Activated CD8-positive, alpha-beta memory T cell treated with anti-CD3 and anti-CD28 coated beads, Interleukin-2, amount 50 U/mL, for 1 hour (primary cell): ENCODE measurements at regions not wholly inside any gene's neighbourhood (a gene's known extent, or its start where the extent isn't known, plus 50 kb on each side); places are given as distances from the start of the nearest gene placed in this dataset.
"Not testable (repeated sequence)": the region's sequence is repeated elsewhere in the genome, so short reads cannot be mapped to it uniquely, and the experiment has no call there.

Experiments used
- DNase-seq: peaks from one replicate; pipeline ENCODE4 v3.0.0-alpha.2; 2020; ENCODE audit errors: extremely low read depth

DNA sequence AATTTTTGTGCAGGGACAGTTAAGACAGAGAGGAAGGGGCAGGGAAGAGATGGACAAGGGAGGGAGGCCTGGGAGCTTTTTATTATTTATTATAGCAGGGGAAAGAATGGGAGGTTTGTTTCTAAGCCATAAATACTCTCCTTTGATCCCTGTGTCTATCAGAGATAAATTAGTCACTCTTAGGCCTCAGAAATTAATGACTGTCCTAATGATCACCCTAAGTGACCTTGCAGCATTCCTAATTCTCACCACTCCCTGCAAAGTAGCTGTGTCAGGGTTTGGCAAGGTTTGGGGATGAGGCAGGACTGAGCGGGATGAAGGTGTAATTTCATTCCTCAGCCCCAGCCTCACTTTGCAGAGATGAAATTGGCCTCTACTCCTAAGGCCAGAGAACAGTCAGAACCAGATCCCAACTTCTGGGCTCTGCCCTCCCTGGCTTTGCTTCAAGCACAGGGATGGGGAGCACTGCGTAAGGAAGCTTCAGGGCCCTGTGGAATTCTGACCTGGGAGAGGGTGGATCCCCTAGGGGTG, 95.0 kb downstream of the TMEM17 start:
- no peak for DNase-seq

DNA sequence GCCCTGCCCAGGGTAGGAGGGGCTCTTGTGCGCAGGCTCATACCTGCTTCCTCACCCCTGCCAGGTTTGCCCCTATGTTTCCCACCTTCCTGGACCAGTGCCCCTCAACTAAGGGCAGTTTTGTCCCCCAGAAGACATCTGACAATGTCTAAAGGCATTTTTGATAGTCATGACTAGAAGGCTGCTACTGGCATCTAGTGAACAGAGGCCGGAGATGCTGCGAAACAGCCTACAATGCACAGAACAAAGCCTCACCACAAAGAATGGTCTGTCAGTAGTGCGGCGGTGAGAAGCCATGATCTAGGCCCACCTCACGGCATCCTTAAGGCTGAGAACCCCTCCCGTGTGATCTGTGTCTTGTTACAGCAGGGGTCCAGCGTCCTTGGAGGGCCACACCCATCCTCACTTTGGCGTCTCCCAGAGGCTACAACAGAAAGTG, 96.0 kb downstream of the TMEM17 start:
- no peak for DNase-seq

GRCh38 chr2:62409442-62409841, 96.6 kb downstream of the TMEM17 start:
- DNase-seq, result no peak

GRCh38 chr2:62408241-62408677, 97.7 kb downstream of the TMEM17 start:
- no peak for DNase-seq

GRCh38 chr2:62407838-62408237, 98.2 kb downstream of the TMEM17 start:
- no peak for DNase-seq

DNA sequence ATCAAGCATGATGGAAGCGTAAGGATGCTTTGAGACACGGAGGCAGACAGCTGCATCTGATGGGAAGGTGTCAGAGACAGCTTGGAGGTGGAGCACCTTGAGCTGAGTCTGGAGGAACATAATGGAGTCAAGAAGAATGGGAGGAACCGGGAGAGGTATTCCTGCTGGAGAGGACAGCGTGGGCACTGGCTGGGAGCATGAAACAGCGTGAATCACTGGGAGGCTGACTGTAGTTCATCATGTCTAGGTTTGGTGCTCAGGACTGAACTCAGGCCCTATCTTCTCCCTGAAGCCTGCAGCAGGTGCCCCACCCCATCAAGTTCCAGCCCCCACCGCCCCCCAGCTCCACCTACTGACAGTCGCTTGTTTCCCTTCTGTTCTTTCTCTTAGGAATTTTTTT, 98.6 kb downstream of the TMEM17 start:
- no peak for DNase-seq

DNA sequence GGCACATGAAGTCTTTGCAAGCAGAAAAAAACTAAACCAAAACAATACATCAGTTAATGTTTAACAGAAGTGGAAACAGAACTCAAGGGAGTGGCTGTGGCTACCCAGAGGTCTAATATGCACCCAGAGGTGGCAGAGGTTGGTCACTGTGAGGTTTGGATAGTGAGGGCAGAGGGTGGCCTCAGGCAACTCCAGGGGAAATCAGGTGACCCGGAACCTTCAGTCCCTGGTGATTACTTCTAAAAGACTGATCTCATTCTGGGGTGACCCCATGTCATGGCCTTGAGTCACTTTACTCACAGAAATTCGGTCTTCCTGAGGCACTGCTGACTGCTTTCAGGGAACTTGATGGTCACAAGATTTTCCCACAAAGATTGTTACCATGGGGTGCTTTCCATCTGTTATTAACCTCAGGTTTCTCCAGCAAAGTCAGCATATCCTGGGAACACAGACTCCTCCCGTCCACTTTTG, 99.4 kb downstream of the TMEM17 start:
- no peak for DNase-seq

- no peak for DNase-seq
These were observed 101.1 kb downstream of the TMEM17 start for GRCh38 chr2:62404913-62405312.

- DNase-seq, result no peak
These were observed 103.8 kb downstream of the TMEM17 start for GRCh38 chr2:62402156-62402555.

DNA sequence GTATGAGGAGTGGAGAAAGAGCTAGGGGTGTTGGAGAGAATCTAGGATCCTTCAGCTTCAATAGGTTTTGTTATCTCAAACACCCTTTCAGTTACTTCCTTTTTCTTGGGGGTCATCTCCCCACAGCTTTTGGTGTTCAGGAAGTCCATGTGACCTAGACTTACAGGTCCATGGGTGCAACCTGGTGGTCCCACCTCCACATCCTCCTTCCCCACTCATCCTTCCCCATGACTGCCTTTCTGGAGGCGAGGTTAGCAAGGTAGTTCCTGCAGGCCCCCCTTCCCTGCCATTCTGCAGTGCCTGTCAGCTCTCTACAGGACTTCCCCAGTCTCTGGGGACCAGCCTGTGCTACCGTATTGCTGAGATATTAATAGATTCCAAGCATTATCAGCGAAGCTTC, 107.6 kb downstream of the TMEM17 start:
- DNase-seq, result no peak

GRCh38 chr2:62396880-62397279, 109.1 kb downstream of the TMEM17 start:
- no peak for DNase-seq

GRCh38 chr2:62393293-62393692, 112.7 kb downstream of the TMEM17 start:
- no peak for DNase-seq

DNA sequence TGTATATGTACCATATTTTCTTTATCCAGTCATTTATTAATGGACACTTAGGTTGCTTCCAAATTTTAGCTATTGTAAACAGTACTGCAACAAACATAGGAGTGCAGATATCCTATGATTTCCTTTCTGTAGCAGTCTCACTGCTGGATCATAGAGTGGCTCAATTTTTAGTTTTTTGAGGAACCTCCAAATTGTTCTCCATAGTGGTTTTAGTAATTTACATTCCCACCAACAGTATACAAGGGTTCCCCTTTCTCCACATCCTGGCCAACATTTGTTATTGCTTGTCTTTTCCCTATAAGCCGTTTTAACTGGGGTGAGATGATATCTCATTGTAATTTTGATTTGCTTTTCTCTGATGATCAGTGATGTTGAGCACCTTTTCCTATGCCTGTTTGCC, 114.3 kb downstream of the TMEM17 start:
- no peak for DNase-seq

GRCh38 chr2:62386378-62386777, 119.6 kb downstream of the TMEM17 start:
- not testable (repeated sequence) for DNase-seq

GRCh38 chr2:62383846-62384245, 122.1 kb downstream of the TMEM17 start:
- DNase-seq, result no peak

DNA sequence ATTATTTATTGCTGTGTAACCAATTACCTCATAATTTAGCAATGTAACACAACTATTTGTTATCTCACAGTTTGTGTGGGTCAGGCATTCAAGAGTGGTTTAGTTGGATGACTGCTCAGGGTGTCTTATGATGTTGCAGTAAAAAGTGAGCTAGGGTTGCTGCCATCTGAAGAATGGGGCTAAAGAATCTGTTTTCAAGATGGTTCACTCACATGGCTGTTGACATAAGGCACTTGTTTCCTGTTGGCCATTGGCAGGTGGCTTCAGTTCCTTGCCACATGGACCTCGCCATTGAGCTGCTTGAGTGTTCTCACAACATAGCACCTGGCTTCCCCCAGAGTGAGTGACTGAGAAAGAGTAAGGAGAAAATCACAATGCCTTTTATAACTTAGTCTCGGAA, 123.2 kb downstream of the TMEM17 start:
- no peak for DNase-seq

- no peak for DNase-seq
These were observed 123.9 kb downstream of the TMEM17 start for GRCh38 chr2:62382122-62382521.

DNA sequence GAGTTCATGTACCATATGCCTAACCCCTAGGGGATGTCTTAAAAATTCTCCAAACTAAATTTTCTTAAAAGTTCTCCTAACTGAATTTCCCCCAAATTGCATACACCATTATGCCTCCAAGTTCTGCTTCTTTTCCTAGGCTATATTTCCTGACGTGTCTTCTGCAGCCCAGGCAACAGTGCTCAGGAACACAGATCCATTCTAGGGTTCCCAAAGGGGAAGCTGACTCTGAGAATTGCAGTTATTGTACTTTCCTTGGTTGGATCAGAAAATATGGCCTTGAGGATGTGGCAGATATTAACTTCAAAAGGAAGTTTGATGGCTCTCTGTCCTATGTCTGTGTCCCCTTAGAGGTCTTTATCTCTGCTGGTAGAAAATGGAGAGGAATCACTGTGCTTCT, 124.3 kb downstream of the TMEM17 start:
- DNase-seq, result no peak

GRCh38 chr2:62379566-62379965, 126.4 kb downstream of the TMEM17 start:
- no peak for DNase-seq

DNA sequence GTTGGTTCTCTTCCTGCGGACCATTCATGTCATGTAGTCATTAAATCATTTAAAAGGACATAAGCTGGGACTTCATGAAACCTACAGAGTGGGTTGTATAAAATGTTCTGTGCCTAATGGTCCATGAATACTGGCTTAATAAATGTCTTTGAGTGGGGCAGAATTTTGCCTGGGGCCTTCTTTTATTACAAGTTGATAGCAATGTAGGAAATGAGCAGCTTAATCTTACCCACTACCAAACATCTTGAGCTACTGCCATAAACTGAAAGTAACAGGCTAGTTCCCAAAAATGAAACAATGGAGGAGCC, 130.9 kb downstream of the TMEM17 start:
- DNase-seq, result no peak

- no peak for DNase-seq
These were observed 131.5 kb downstream of the TMEM17 start for GRCh38 chr2:62374301-62375112.

DNA sequence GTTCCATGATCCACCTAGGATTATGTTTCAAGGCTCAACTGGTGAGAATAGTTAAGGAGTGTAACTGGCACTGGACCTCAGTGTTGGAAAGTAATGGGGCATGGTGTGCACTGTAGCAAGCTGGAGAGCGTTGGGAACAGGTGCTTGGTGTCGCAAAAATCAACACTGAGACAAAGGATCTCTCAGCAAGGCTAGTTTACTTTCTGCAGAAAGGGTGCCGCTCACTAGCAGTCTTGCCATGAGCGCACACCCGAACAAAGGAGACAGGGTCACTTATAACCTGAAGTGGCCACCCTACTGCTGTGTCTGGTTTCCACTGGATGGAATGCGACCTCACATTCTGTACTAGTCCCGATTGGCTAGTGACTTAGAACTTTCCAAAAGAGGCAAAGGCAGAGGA, 133.2 kb downstream of the TMEM17 start:
- no peak for DNase-seq

- no peak for DNase-seq
These were observed 135.4 kb downstream of the TMEM17 start for GRCh38 chr2:62370321-62371250.
